HEK293 (cell line): ENCODE measurements at regions not wholly inside any gene's neighbourhood (a gene's known extent, or its start where the extent isn't known, plus 50 kb on each side); places are given as distances from the start of the nearest gene placed in this dataset.

Source experiments
- CTCF ChIA-PET: fragments of 350-600 bp; formaldehyde crosslinking; extraction: SDS; loops from one replicate; lab custom pipeline; 2021; ENCODE audit warnings: antibody characterized with exemption; lab: Yijun Ruan, JAX
- POLR2A ChIA-PET: fragments of 300-600 bp; formaldehyde crosslinking; extraction: SDS; loops from one replicate; lab custom pipeline; 2020; ENCODE audit warnings: antibody characterized with exemption, inconsistent platforms; lab: Yijun Ruan, JAX
- H3K27ac ChIP-seq: fragments of 200-500 bp; sonication (Bioruptor generic); 2 replicates; pipeline ENCODE4 v1.5.1; 2014; ENCODE audit warnings: low read depth, low read length, control low read depth, inconsistent platforms; ENCODE audit errors: extremely low read depth
- H3K36me3 ChIP-seq, 2 experiments: fragments of 200-500 bp in 1 of 2; sonication (Bioruptor generic) in 1 of 2; 1 replicate in 1 of 2; 2 replicates in 1 of 2; pipeline ENCODE4 v1.5.1; 2014 to 2017; ENCODE audit warnings: inconsistent platforms in 2 of 2, low read length in 2 of 2; ENCODE audit not compliant: control insufficient read depth in 2 of 2, insufficient read depth in 1 of 2
- H3K4me1 ChIP-seq: fragments of 200-500 bp; sonication (Bioruptor generic); 2 replicates; pipeline ENCODE4 v1.5.1; 2014; ENCODE audit warnings: mild to moderate bottlenecking, low read length, inconsistent platforms; ENCODE audit not compliant: control insufficient read depth, insufficient read depth
- H3K4me3 ChIP-seq: 2 replicates; pipeline ENCODE4 v1.5.1; 2011; ENCODE audit warnings: low read depth, mild to moderate bottlenecking, control low read depth, low read length, moderate library complexity
- H3K9me3 ChIP-seq: fragments of 200-500 bp; sonication (Bioruptor generic); 2 replicates; pipeline ENCODE4 v1.5.1; 2014; ENCODE audit warnings: low read depth, low read length, inconsistent platforms; ENCODE audit not compliant: control insufficient read depth, insufficient read depth
- BCL11B ChIP-seq: fragments of 450-650 bp; formaldehyde crosslinking; IDR thresholded peaks from 2 replicates; pipeline ENCODE4 v1.5.1; 2016; ENCODE audit warnings: low read depth, missing biosample characterization, missing genetic modification characterization
- HOXD13 ChIP-seq: sonication (generic); formaldehyde crosslinking; IDR thresholded peaks from 2 replicates; pipeline ENCODE4 v1.8.0; 2022; ENCODE audit warnings: missing genetic modification reagents, borderline replicate concordance
- SCRT2 ChIP-seq: fragments of 450-650 bp; formaldehyde crosslinking; IDR thresholded peaks from 2 replicates; pipeline ENCODE4 v1.5.1; 2016; ENCODE audit warnings: missing biosample characterization, missing genetic modification characterization
- ZBTB7A ChIP-seq: fragments of 450-650 bp; formaldehyde crosslinking; IDR thresholded peaks from 2 replicates; pipeline ENCODE4 v1.5.1; 2016; ENCODE audit warnings: low read depth, missing biosample characterization, missing genetic modification characterization
- ZNF121 ChIP-seq: fragments of 450-650 bp; formaldehyde crosslinking; IDR thresholded peaks from 2 replicates; pipeline ENCODE4 v1.5.1; 2016; ENCODE audit warnings: missing biosample characterization, missing genetic modification characterization
- ZNF138 ChIP-seq: fragments of 450-650 bp; formaldehyde crosslinking; IDR thresholded peaks from 2 replicates; pipeline ENCODE4 v1.5.1; 2016; ENCODE audit warnings: missing biosample characterization, missing genetic modification characterization, borderline replicate concordance
- ZNF426 ChIP-seq: fragments of 450-650 bp; formaldehyde crosslinking; IDR thresholded peaks from 2 replicates; pipeline ENCODE4 v1.5.1; 2017; ENCODE audit warnings: missing biosample characterization, missing genetic modification characterization, mild to moderate bottlenecking, inconsistent platforms, moderate library complexity
- ZNF521 ChIP-seq: fragments of 450-650 bp; formaldehyde crosslinking; IDR thresholded peaks from 2 replicates; pipeline ENCODE4 v1.5.1; 2017; ENCODE audit warnings: missing biosample characterization, mild to moderate bottlenecking, missing genetic modification characterization
- ZNF623 ChIP-seq: fragments of 450-650 bp; formaldehyde crosslinking; IDR thresholded peaks from 2 replicates; pipeline ENCODE4 v1.5.1; 2016; ENCODE audit warnings: missing biosample characterization, missing genetic modification characterization
- ZNF747 ChIP-seq: fragments of 450-650 bp; formaldehyde crosslinking; IDR thresholded peaks from 2 replicates; pipeline ENCODE4 v1.5.1; 2016; ENCODE audit warnings: missing biosample characterization, missing genetic modification characterization
- TF ChIP-seq, protein P1 (sequence below): sonication (generic); formaldehyde crosslinking; IDR thresholded peaks from 2 replicates; pipeline ENCODE4 v1.8.1; 2022; ENCODE audit warnings: mild to moderate bottlenecking, moderate library complexity, missing genetic modification reagents
- TF ChIP-seq, protein P2 (sequence below): fragments of 450-650 bp; formaldehyde crosslinking; IDR thresholded peaks from 2 replicates; pipeline ENCODE4 v1.5.1; 2017; ENCODE audit warnings: missing biosample characterization, missing genetic modification characterization
- TF ChIP-seq, protein P3 (sequence below): fragments of 450-650 bp; formaldehyde crosslinking; IDR thresholded peaks from 2 replicates; pipeline ENCODE4 v1.5.1; 2016; ENCODE audit warnings: missing biosample characterization, missing genetic modification characterization, low read depth
- TF ChIP-seq, protein P4 (sequence below): fragments of 450-650 bp; formaldehyde crosslinking; IDR thresholded peaks from 2 replicates; pipeline ENCODE4 v1.5.1; 2016; ENCODE audit warnings: missing biosample characterization, missing genetic modification characterization
- TF ChIP-seq, protein P5 (sequence below): fragments of 450-650 bp; formaldehyde crosslinking; IDR thresholded peaks from 2 replicates; pipeline ENCODE4 v1.5.1; 2016; ENCODE audit warnings: missing biosample characterization, missing genetic modification characterization

DNA sequence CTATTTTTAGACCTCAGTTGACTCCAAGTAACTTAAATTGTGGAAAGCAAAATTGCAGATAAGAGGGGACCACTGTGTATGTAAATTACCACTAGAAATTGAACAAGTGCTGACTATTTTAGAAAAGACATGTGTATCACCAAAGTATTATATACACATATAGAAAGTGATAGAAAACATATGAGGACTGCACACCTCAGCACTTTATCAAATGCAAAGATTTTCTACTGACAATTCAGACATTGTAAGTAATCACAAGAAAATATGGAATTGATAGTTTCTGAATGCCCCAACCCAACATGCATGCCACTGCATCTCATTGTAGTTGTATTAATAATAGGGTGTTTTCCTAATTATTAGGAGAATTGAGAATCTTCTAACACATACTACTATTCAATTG is 536.5 kb downstream of the CDH11 start:
- CTCF ChIA-PET: no interaction called here
- POLR2A ChIA-PET: no interaction called here
- TF ChIP-seq HOXD13 (CRISPR knock-in tag): no peak
- TF ChIP-seq ZBTB7A (tag by site-specific recombination): no peak
- TF ChIP-seq, protein P1, sequence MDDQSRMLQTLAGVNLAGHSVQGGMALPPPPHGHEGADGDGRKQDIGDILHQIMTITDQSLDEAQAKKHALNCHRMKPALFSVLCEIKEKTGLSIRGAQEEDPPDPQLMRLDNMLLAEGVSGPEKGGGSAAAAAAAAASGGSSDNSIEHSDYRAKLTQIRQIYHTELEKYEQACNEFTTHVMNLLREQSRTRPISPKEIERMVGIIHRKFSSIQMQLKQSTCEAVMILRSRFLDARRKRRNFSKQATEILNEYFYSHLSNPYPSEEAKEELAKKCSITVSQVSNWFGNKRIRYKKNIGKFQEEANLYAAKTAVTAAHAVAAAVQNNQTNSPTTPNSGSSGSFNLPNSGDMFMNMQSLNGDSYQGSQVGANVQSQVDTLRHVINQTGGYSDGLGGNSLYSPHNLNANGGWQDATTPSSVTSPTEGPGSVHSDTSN: no peak
- no peak for TF ChIP-seq BCL11B
- no peak for TF ChIP-seq ZNF747 (tag by site-specific recombination)
- TF ChIP-seq ZNF426: no peak
- no peak for TF ChIP-seq ZNF623
- TF ChIP-seq ZNF121 (tag by site-specific recombination): no peak
- no peak for TF ChIP-seq ZNF138 (tag by site-specific recombination)
- TF ChIP-seq ZNF521 (tag by site-specific recombination): no peak
- TF ChIP-seq, protein P2, sequence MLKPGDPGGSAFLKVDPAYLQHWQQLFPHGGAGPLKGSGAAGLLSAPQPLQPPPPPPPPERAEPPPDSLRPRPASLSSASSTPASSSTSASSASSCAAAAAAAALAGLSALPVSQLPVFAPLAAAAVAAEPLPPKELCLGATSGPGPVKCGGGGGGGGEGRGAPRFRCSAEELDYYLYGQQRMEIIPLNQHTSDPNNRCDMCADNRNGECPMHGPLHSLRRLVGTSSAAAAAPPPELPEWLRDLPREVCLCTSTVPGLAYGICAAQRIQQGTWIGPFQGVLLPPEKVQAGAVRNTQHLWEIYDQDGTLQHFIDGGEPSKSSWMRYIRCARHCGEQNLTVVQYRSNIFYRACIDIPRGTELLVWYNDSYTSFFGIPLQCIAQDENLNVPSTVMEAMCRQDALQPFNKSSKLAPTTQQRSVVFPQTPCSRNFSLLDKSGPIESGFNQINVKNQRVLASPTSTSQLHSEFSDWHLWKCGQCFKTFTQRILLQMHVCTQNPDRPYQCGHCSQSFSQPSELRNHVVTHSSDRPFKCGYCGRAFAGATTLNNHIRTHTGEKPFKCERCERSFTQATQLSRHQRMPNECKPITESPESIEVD: no peak
- TF ChIP-seq, protein P3, sequence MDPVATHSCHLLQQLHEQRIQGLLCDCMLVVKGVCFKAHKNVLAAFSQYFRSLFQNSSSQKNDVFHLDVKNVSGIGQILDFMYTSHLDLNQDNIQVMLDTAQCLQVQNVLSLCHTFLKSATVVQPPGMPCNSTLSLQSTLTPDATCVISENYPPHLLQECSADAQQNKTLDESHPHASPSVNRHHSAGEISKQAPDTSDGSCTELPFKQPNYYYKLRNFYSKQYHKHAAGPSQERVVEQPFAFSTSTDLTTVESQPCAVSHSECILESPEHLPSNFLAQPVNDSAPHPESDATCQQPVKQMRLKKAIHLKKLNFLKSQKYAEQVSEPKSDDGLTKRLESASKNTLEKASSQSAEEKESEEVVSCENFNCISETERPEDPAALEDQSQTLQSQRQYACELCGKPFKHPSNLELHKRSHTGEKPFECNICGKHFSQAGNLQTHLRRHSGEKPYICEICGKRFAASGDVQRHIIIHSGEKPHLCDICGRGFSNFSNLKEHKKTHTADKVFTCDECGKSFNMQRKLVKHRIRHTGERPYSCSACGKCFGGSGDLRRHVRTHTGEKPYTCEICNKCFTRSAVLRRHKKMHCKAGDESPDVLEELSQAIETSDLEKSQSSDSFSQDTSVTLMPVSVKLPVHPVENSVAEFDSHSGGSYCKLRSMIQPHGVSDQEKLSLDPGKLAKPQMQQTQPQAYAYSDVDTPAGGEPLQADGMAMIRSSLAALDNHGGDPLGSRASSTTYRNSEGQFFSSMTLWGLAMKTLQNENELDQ: no peak
- no peak for TF ChIP-seq SCRT2 (tag by site-specific recombination)
- TF ChIP-seq, protein P4, sequence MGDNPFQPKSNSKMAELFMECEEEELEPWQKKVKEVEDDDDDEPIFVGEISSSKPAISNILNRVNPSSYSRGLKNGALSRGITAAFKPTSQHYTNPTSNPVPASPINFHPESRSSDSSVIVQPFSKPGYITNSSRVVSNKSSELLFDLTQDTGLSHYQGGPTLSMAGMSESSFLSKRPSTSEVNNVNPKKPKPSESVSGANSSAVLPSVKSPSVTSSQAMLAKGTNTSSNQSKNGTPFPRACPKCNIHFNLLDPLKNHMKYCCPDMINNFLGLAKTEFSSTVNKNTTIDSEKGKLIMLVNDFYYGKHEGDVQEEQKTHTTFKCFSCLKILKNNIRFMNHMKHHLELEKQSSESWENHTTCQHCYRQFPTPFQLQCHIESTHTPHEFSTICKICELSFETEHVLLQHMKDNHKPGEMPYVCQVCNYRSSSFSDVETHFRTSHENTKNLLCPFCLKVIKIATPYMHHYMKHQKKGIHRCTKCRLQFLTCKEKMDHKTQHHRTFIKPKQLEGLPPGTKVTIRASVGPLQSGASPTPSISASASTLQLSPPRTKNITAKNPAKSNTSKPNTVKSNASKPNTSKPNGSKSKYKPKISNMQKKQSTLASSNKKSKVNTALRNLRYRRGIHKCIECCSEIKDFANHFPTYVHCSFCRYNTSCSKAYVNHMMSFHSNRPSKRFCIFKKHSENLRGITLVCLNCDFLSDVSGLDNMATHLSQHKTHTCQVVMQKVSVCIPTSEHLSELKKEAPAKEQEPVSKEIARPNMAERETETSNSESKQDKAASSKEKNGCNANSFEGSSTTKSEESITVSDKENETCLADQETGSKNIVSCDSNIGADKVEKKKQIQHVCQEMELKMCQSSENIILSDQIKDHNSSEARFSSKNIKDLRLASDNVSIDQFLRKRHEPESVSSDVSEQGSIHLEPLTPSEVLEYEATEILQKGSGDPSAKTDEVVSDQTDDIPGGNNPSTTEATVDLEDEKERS (tag by site-specific recombination): no peak
- TF ChIP-seq, protein P5, sequence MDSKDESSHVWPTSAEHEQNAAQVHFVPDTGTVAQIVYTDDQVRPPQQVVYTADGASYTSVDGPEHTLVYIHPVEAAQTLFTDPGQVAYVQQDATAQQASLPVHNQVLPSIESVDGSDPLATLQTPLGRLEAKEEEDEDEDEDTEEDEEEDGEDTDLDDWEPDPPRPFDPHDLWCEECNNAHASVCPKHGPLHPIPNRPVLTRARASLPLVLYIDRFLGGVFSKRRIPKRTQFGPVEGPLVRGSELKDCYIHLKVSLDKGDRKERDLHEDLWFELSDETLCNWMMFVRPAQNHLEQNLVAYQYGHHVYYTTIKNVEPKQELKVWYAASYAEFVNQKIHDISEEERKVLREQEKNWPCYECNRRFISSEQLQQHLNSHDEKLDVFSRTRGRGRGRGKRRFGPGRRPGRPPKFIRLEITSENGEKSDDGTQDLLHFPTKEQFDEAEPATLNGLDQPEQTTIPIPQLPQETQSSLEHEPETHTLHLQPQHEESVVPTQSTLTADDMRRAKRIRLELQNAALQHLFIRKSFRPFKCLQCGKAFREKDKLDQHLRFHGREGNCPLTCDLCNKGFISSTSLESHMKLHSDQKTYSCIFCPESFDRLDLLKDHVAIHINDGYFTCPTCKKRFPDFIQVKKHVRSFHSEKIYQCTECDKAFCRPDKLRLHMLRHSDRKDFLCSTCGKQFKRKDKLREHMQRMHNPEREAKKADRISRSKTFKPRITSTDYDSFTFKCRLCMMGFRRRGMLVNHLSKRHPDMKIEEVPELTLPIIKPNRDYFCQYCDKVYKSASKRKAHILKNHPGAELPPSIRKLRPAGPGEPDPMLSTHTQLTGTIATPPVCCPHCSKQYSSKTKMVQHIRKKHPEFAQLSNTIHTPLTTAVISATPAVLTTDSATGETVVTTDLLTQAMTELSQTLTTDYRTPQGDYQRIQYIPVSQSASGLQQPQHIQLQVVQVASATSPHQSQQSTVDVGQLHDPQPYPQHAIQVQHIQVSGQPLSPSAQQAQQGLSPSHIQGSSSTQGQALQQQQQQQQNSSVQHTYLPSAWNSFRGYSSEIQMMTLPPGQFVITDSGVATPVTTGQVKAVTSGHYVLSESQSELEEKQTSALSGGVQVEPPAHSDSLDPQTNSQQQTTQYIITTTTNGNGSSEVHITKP (tag by site-specific recombination): no peak

More for the DNA sequence above, 536.5 kb downstream of the CDH11 start:
- H3K9me3 ChIP-seq: no peaks in the 10 kb centered on the region
- H3K36me3 ChIP-seq: no peaks in the 10 kb centered on the region
- H3K27ac ChIP-seq: no peak overlapping the region
- no peaks in the 10 kb centered on the region for H3K4me1 ChIP-seq
- no peak overlapping the region for H3K4me3 ChIP-seq
